Mesenchymal stem cell (in vitro differentiated cells and primary cell): ENCODE measurements at regions not wholly inside any gene's neighbourhood (a gene's known extent, or its start where the extent isn't known, plus 50 kb on each side); places are given as distances from the start of the nearest gene placed in this dataset.

Experiments used
- DNase-seq: peaks from one replicate; pipeline ENCODE4 v3.0.0-alpha.2; 2013
- H2AFZ ChIP-seq: one replicate; pipeline ENCODE4 v1.6.1; 2013; ENCODE audit warnings: low read depth, mild to moderate bottlenecking, control low read depth, inconsistent platforms, low read length, moderate library complexity
- H2AK5ac ChIP-seq: 2 replicates; pipeline ENCODE4 v1.6.1; 2013; ENCODE audit warnings: low read length, moderate library complexity, mild to moderate bottlenecking, inconsistent platforms; ENCODE audit not compliant: severe bottlenecking
- H2BK120ac ChIP-seq: one replicate; pipeline ENCODE4 v1.6.1; 2013; ENCODE audit warnings: low read depth, mild to moderate bottlenecking, inconsistent platforms, low read length, moderate library complexity
- H2BK12ac ChIP-seq, 2 experiments: one replicate each; pipeline ENCODE4 v1.6.1; 2013; ENCODE audit warnings: inconsistent platforms in 2 of 2, low read length in 2 of 2, mild to moderate bottlenecking in 2 of 2, moderate library complexity in 2 of 2, control low read depth in 1 of 2
- H2BK15ac ChIP-seq: one replicate; pipeline ENCODE4 v1.6.1; 2013; ENCODE audit warnings: mild to moderate bottlenecking, low read depth, inconsistent platforms; ENCODE audit not compliant: poor library complexity, severe bottlenecking
- H2BK5ac ChIP-seq: 2 replicates; pipeline ENCODE4 v1.6.1; 2013; ENCODE audit warnings: low read depth, mild to moderate bottlenecking, low read length, control low read depth, inconsistent platforms; ENCODE audit not compliant: poor library complexity, severe bottlenecking
- H3K14ac ChIP-seq, 2 experiments: one replicate each; pipeline ENCODE4 v1.6.1; 2013; ENCODE audit warnings: inconsistent platforms in 2 of 2, low read length in 2 of 2, control low read depth in 1 of 2, mild to moderate bottlenecking in 1 of 2, moderate library complexity in 1 of 2
- H3K18ac ChIP-seq, 2 experiments: one replicate each; pipeline ENCODE4 v1.6.1; 2013; ENCODE audit warnings: inconsistent platforms in 2 of 2, low read length in 2 of 2, control low read depth in 1 of 2, low read depth in 1 of 2, mild to moderate bottlenecking in 1 of 2
- H3K23ac ChIP-seq, 2 experiments: one replicate each; pipeline ENCODE4 v1.6.1; 2013; ENCODE audit warnings: inconsistent platforms in 2 of 2, low read length in 2 of 2, mild to moderate bottlenecking in 2 of 2, moderate library complexity in 2 of 2, control low read depth in 1 of 2
- H3K27ac ChIP-seq: 2 replicates; pipeline ENCODE4 v1.5.1; 2013; ENCODE audit warnings: mild to moderate bottlenecking, moderate library complexity, low read length, control low read depth, inconsistent platforms; ENCODE audit not compliant: poor library complexity, severe bottlenecking
- H3K27me3 ChIP-seq, 2 experiments: 2 replicates each; pipeline versions ENCODE4 v1.6.1 to v1.7.0; 2013; ENCODE audit warnings: low read length in 2 of 2, mild to moderate bottlenecking in 2 of 2, moderate library complexity in 2 of 2, control low read depth in 1 of 2, inconsistent platforms in 1 of 2; ENCODE audit not compliant: control insufficient read depth in 1 of 2, insufficient read depth in 1 of 2
- H3K36me3 ChIP-seq, 2 experiments: 2 replicates each; pipeline versions ENCODE4 v1.6.1 to v1.7.0; 2013; ENCODE audit warnings: low read length in 2 of 2, control low read depth in 1 of 2, inconsistent platforms in 1 of 2, low read depth in 1 of 2, mild to moderate bottlenecking in 1 of 2; ENCODE audit not compliant: insufficient read depth in 2 of 2, control insufficient read depth in 1 of 2
- H3K4ac ChIP-seq, 2 experiments: one replicate each; pipeline ENCODE4 v1.6.1; 2013; ENCODE audit warnings: inconsistent platforms in 2 of 2, low read length in 2 of 2, mild to moderate bottlenecking in 2 of 2, moderate library complexity in 2 of 2, control low read depth in 1 of 2, low read depth in 1 of 2
- H3K4me1 ChIP-seq: 2 replicates; pipeline ENCODE4 v1.6.1; 2013; ENCODE audit warnings: low read depth, low read length, control low read depth; ENCODE audit not compliant: control insufficient read depth, insufficient read depth
- H3K4me2 ChIP-seq: 2 replicates; pipeline ENCODE4 v1.6.1; 2013; ENCODE audit warnings: low read length, mild to moderate bottlenecking, inconsistent platforms; ENCODE audit not compliant: poor library complexity, severe bottlenecking
- H3K4me3 ChIP-seq, 2 experiments: 2 replicates each; pipeline versions ENCODE4 v1.5.1 to v1.7.0; 2013; ENCODE audit warnings: low read length in 2 of 2, mild to moderate bottlenecking in 2 of 2, control low read depth in 1 of 2, low read depth in 1 of 2; ENCODE audit not compliant: insufficient read depth in 1 of 2
- H3K79me1 ChIP-seq: replicated peaks from 2 replicates; pipeline ENCODE4 v1.6.1; 2013; ENCODE audit warnings: mild to moderate bottlenecking, control low read depth, low read length, inconsistent platforms; ENCODE audit not compliant: poor library complexity, severe bottlenecking
- H3K9ac ChIP-seq: 2 replicates; pipeline ENCODE4 v1.7.0; 2013; ENCODE audit warnings: mild to moderate bottlenecking, low read length, moderate library complexity
- H3K9me3 ChIP-seq: 2 replicates; pipeline ENCODE4 v1.7.0; 2013; ENCODE audit warnings: mild to moderate bottlenecking, low read length; ENCODE audit not compliant: control insufficient read depth
- H4K8ac ChIP-seq: one replicate; pipeline ENCODE4 v1.6.1; 2013; ENCODE audit warnings: inconsistent platforms, mild to moderate bottlenecking, low read length, moderate library complexity
- H4K91ac ChIP-seq: one replicate; pipeline ENCODE4 v1.6.1; 2013; ENCODE audit warnings: mild to moderate bottlenecking, low read length, inconsistent platforms
- WGBS: methylation state at CpG from one replicate; pipeline ENCODE4 v1.1.7; 2013; ENCODE audit warnings: mixed read lengths; 5-methylcytosine and 5-hydroxymethylcytosine counted together

- no peak overlapping the region for H3K14ac ChIP-seq
- no peak overlapping the region for H3K4me3 ChIP-seq
- H2BK15ac ChIP-seq, result no peak overlapping the region
- no peak overlapping the region for H2AFZ ChIP-seq
- no peak overlapping the region for H2AK5ac ChIP-seq
- H3K4me2 ChIP-seq, result no peak overlapping the region
- no peak for DNase-seq
- peak overlapping the region in 1 of 2 experiments; percentile 24 for H3K18ac ChIP-seq
- H4K91ac ChIP-seq, result no peak overlapping the region
- no peak overlapping the region for H3K9ac ChIP-seq
- no peak overlapping the region for H2BK120ac ChIP-seq
- peaks cover 5% of the 10 kb centered on the region for H3K4me1 ChIP-seq
- H2BK12ac ChIP-seq, result peak overlapping the region in 1 of 2 experiments; percentile 37
- H3K79me1 ChIP-seq, result no peaks in the 10 kb centered on the region
- no peak overlapping the region for H3K23ac ChIP-seq
- no peaks in the 10 kb centered on the region for H3K9me3 ChIP-seq
- H3K27ac ChIP-seq, result no peak overlapping the region
- peak overlapping the region; percentile 10 for H4K8ac ChIP-seq
- peak overlapping the region in 1 of 2 experiments; percentile 15 for H3K4ac ChIP-seq
- no peak overlapping the region for H2BK5ac ChIP-seq
- no peaks in the 10 kb centered on the region for H3K27me3 ChIP-seq
- H3K36me3 ChIP-seq, result no peaks in the 10 kb centered on the region
- 98% methylated on average over 3 of the region's 3 CpGs for WGBS
These were observed 195.2 kb upstream of the JUN start for GRCh38 chr1:58979086-58979485.

- H4K8ac ChIP-seq, result no peak overlapping the region
- DNase-seq, result no peak
- peak overlapping the region in 1 of 2 experiments; percentile 11 for H3K4ac ChIP-seq
- no peak overlapping the region for H2AFZ ChIP-seq
- H3K23ac ChIP-seq, result no peak overlapping the region
- H3K9me3 ChIP-seq, result no peaks in the 10 kb centered on the region
- peak overlapping the region in 1 of 2 experiments; percentile 23 for H3K18ac ChIP-seq
- H3K27me3 ChIP-seq, result no peaks in the 10 kb centered on the region
- no peak overlapping the region for H3K14ac ChIP-seq
- no peak overlapping the region for H2BK5ac ChIP-seq
- H3K4me2 ChIP-seq, result no peak overlapping the region
- H2BK120ac ChIP-seq, result no peak overlapping the region
- no peak overlapping the region for H3K9ac ChIP-seq
- H4K91ac ChIP-seq, result no peak overlapping the region
- no peak overlapping the region for H2AK5ac ChIP-seq
- H3K4me1 ChIP-seq, result peaks cover 5% of the 10 kb centered on the region
- H3K36me3 ChIP-seq, result no peaks in the 10 kb centered on the region
- no peak overlapping the region for H3K4me3 ChIP-seq
- no peak overlapping the region for H2BK15ac ChIP-seq
- 99% methylated on average over 3 of the region's 3 CpGs for WGBS
- H2BK12ac ChIP-seq, result no peak overlapping the region
- H3K79me1 ChIP-seq, result no peaks in the 10 kb centered on the region
- H3K27ac ChIP-seq, result no peak overlapping the region
These were observed 195.8 kb upstream of the JUN start for GRCh38 chr1:58979677-58980076.

DNA sequence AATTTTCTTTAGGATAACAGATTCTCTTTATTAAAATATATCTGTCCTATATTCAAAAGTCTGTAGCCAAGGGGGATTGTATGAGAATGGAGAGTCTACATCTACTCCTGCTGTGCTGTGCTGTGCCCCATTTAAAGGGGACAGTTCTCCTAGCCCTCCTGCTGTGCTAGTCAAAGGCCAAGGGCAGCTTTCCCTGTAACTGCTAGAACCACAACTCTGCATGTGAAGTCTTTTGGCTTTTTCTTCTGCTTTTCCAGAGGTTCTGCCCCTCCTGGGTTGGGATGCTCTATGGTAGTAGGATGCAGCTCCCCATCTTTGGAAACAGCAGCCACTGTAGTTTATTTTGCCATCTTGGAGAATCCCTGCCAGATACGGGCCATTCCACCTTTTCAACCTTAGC, 197.5 kb upstream of the JUN start:
- Histone ChIP-seq H3K9ac (no peak overlapping the region), H3K4ac (no peak overlapping the region), H3K27ac (no peak overlapping the region), H3K36me3 (no peaks in the 10 kb centered on the region), H3K79me1 (no peaks in the 10 kb centered on the region), H3K27me3 (no peaks in the 10 kb centered on the region), H3K18ac (peak overlapping the region in 1 of 2 experiments; percentile 58), H2AFZ (no peak overlapping the region), H3K23ac (no peak overlapping the region), H2AK5ac (no peak overlapping the region), H3K4me2 (no peak overlapping the region), H2BK120ac (peak overlapping the region; percentile 58), H3K14ac (no peak overlapping the region), H4K8ac (no peak overlapping the region), H4K91ac (no peak overlapping the region), H3K4me3 (no peak overlapping the region), H2BK12ac (peak overlapping the region in 1 of 2 experiments; percentile 70), H2BK15ac (no peak overlapping the region), H3K4me1 (peaks cover 5% of the 10 kb centered on the region), H3K9me3 (no peaks in the 10 kb centered on the region), H2BK5ac (no peak overlapping the region)
- WGBS, result 100% methylated on average over 1 of the region's 1 CpG
- DNase-seq, result no peak

DNA sequence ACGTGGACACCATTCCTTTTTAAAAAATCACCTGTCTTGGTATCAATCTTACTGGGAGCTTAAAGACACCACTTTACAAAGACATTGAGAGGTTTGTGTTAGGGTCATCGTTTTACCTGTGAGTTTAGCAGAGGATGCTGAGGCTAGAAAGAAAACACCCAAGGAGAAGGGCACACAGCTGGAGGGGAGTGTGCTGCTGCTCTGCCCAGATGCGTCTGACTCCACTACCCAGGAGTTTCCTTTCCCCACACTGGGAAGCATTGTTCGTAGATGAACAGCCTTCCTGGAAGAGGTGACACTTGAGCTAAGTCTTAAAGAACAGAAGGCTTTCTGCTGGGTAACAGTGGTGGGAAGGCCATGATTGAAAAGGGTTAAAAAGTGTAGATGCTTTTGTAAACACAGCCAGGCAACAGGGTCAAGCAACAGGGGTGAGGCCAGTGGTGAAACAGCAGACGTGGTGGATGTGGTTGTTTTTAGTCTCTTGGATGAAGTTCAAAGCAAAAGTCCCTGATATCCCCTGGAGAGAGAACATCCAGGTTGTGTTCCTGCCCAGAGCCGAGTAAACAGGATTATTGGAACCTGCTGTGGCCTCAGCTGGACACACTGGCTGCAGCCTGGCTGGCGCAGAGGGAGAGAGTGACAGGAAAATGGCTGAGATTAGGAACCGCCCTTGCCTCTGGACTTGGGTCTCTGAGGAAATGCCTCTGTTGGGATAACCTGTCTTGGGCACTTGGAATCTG, 198.6 kb upstream of the JUN start:
- 46% methylated on average over 7 of the region's 8 CpGs for WGBS
- peaks cover 5% of the 10 kb centered on the region for H3K4me1 ChIP-seq

More for the DNA sequence above, 198.6 kb upstream of the JUN start:
- no peak overlapping the region for H2BK5ac ChIP-seq
- H3K9me3 ChIP-seq, result no peaks in the 10 kb centered on the region
- H3K4me2 ChIP-seq, result no peak overlapping the region
- H2AK5ac ChIP-seq, result peak overlapping the region; percentile 6
- no peak overlapping the region for H4K91ac ChIP-seq
- H2BK12ac ChIP-seq, result no peak overlapping the region
- H3K4me3 ChIP-seq, result no peak overlapping the region
- H3K14ac ChIP-seq, result no peak overlapping the region
- H3K18ac ChIP-seq, result peak overlapping the region; percentile 63 to 77
- H2BK15ac ChIP-seq, result peak overlapping the region; percentile 75
- H3K36me3 ChIP-seq, result no peaks in the 10 kb centered on the region
- no peak overlapping the region for H3K27ac ChIP-seq
- H2AFZ ChIP-seq, result peak overlapping the region; percentile 36
- no peak overlapping the region for H4K8ac ChIP-seq
- no peaks in the 10 kb centered on the region for H3K79me1 ChIP-seq
- H2BK120ac ChIP-seq, result peak overlapping the region; percentile 22
- no peaks in the 10 kb centered on the region for H3K27me3 ChIP-seq
- no peak overlapping the region for H3K9ac ChIP-seq
- peak; percentile 24 for DNase-seq
- no peak overlapping the region for H3K23ac ChIP-seq
- peak overlapping the region in 1 of 2 experiments; percentile 40 for H3K4ac ChIP-seq
